GM12865 (cell line): ENCODE measurements at regions not wholly inside any gene's neighbourhood (a gene's known extent, or its start where the extent isn't known, plus 50 kb on each side); places are given as distances from the start of the nearest gene placed in this dataset.

Experiments used
- DNase-seq: peaks from one replicate; pipeline ENCODE4 v3.0.0; 2010; ENCODE audit warnings: low read depth
- H3K4me3 ChIP-seq: 2 replicates; pipeline ENCODE4 v1.5.1; 2011; ENCODE audit warnings: mild to moderate bottlenecking, low read depth, low read length, control low read depth
- TF ChIP-seq, protein P1 (sequence below): IDR thresholded peaks from 2 replicates; pipeline ENCODE4 v1.5.1; 2011; ENCODE audit warnings: low read length, control low read depth, low read depth, inconsistent platforms; ENCODE audit not compliant: insufficient read depth; ENCODE audit errors: missing control alignments

GRCh38 chr12:38155526-38156496 lies 160.8 kb upstream of the ALG10B start:
- no peak for DNase-seq
- TF ChIP-seq, protein P1, sequence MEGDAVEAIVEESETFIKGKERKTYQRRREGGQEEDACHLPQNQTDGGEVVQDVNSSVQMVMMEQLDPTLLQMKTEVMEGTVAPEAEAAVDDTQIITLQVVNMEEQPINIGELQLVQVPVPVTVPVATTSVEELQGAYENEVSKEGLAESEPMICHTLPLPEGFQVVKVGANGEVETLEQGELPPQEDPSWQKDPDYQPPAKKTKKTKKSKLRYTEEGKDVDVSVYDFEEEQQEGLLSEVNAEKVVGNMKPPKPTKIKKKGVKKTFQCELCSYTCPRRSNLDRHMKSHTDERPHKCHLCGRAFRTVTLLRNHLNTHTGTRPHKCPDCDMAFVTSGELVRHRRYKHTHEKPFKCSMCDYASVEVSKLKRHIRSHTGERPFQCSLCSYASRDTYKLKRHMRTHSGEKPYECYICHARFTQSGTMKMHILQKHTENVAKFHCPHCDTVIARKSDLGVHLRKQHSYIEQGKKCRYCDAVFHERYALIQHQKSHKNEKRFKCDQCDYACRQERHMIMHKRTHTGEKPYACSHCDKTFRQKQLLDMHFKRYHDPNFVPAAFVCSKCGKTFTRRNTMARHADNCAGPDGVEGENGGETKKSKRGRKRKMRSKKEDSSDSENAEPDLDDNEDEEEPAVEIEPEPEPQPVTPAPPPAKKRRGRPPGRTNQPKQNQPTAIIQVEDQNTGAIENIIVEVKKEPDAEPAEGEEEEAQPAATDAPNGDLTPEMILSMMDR = no peak
- no peak overlapping the region for H3K4me3 ChIP-seq

- no peak for DNase-seq
- TF ChIP-seq, protein P1 = no peak
- H3K4me3 ChIP-seq = no peak overlapping the region
Observed at GRCh38 chr12:38156497-38157245, 159.9 kb upstream of the ALG10B start.

DNA sequence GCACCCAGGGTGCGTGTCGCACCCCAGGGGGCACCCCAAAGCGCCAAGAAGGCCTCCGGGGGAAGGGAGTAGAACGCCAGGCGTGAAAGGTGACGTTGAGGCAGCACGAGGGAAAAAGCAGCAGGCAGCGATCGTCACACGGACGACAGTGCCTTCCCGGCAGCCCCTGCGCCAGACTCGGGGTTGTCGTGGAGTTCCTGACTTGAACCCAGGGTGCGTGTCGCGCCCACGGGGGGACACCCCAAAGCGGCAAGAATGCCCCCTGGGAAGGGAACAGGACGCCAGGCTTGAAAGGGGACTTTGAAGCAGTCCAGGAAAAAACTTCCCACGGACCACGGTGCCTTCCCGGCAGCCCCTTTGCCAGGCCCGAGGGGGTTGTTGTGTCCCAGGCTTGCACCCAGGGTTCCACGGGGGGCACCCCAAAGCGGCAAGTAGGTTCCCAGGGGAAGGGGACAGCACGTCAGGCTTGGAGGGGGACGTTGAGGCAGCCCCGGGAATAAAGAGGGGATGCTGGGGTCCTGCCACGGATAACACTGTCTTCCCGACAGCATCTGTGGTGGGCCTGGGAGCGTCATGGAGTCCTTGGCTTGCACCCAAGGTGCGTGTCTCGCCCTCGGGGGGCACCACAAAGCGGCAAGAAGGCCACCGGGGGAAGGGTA lies 159.2 kb upstream of the ALG10B start:
- DNase-seq = no peak
- TF ChIP-seq, protein P1 = no peak
- no peak overlapping the region for H3K4me3 ChIP-seq

DNA sequence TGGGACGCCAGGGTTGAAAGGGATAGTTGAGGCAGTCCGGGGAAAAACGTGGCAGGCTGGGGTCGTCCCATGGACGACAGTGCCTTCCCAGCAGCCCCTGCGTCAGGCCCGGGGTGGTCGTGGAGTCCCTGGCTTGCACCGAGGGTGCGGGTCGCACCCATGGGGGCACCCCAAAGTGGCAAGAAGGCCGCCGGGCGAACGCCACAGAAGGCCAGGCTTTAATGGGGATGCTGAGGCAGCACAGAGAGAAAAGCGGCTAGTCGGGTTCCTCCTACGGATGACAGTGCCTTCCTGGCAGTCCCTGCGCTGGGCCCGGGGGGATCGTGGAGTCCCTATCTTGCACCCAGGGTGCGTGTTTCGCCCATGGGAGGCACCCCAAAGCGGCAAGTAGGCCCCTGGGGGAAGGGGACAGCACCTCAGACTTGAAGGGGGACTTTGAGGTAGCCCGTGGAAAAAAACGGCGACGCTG lies 158.6 kb upstream of the ALG10B start:
- no peak overlapping the region for H3K4me3 ChIP-seq
- TF ChIP-seq, protein P1 = no peak
- no peak for DNase-seq

DNA sequence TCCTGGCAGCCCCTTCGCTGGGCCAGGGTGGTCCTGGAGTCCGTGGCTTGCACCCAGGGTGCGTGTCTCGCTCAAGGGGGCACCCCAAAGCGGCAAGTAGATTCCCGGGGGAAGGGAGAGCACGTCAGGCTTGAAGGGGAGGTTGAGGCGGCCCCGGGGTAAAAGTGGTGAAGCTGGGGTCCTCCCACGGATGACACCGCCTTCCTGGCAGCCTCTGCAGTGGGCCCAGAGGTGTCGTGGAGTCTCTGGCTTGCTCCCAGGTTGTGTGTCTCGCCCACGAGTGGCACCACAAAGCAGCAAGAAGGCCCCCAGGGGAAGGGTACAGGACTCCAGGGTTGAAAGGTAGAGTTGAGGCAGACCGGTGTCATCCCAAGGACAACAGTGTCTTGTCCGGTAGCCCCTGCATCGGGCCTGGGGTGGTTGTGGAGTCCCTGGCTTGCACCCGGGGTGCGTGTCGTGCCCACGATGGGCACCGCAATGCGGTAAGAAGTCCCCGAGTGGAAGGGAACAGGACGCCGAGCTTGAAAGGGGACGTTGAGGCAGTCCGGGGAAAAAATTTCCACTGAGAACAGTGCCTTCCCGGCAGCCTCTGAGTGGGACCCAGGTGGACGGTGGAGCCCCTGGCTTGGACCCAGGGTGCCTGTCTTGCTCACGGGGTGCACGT lies 158.0 kb upstream of the ALG10B start:
- H3K4me3 ChIP-seq = no peak overlapping the region
- TF ChIP-seq, protein P1 = no peak
- DNase-seq = no peak

- TF ChIP-seq, protein P1 = no peak
- no peak for DNase-seq
Observed at GRCh38 chr12:38159092-38159551, 157.5 kb upstream of the ALG10B start.

More at GRCh38 chr12:38159092-38159551, 157.5 kb upstream of the ALG10B start:
- no peak overlapping the region for H3K4me3 ChIP-seq
